ENCODE measurements at regions not wholly inside any gene's neighbourhood (a gene's known extent, or its start where the extent isn't known, plus 50 kb on each side); places are given as distances from the start of the nearest gene placed in this dataset.
"Not testable (repeated sequence)": the region's sequence is repeated elsewhere in the genome, so short reads cannot be mapped to it uniquely, and the experiment has no call there.

GRCh38 chr12:46684243-46684642 is 141.6 kb downstream of the SLC38A4 start:
- TF ChIP-seq POLR2A (IDR thresholded peaks at IDR 0.05; ENCODE audit: low read depth, low read length); CTCF (conservative IDR thresholded peaks at IDR 0.05; ENCODE audit: low read depth, low read length); CEBPB (IDR thresholded peaks at IDR 0.05; ENCODE audit: low read depth, low read length); RFX5 (IDR thresholded peaks at IDR 0.05; ENCODE audit: low read depth, low read length); SMC3 (IDR thresholded peaks at IDR 0.05; ENCODE audit: low read depth, low read length); ELK1 (IDR thresholded peaks at IDR 0.05; ENCODE audit: borderline replicate concordance, low read depth, low read length); MAFK (IDR thresholded peaks at IDR 0.05; ENCODE audit: low read depth, low read length): not testable (repeated sequence)

Data from IMR-90 (cell line).